DMS53 treated with DMSO at 0.1 percent for 48 hours (cell line): ENCODE measurements at regions not wholly inside any gene's neighbourhood (a gene's known extent, or its start where the extent isn't known, plus 50 kb on each side); places are given as distances from the start of the nearest gene placed in this dataset.

Experiments used
- DNase-seq: peaks from one replicate; lab custom pipeline; 2025; ENCODE audit not compliant: unreplicated experiment; lab: John Stamatoyannopoulos, UW

- peak; percentile 87 for DNase-seq
Measured at GRCh38 chr7:46229409-46229808, 308.3 kb upstream of the IGFBP3 start.

GRCh38 chr7:46226860-46227259 lies 305.8 kb upstream of the IGFBP3 start:
- DNase-seq: no peak

GRCh38 chr7:46224363-46224762 lies 303.3 kb upstream of the IGFBP3 start:
- no peak for DNase-seq

- no peak for DNase-seq
Measured at GRCh38 chr7:46220066-46220630, 299.1 kb upstream of the IGFBP3 start.

- no peak for DNase-seq
Measured at GRCh38 chr7:46218461-46219200, 297.6 kb upstream of the IGFBP3 start.

- DNase-seq: no peak
Measured at GRCh38 chr7:46215987-46216567, 295.0 kb upstream of the IGFBP3 start.

- DNase-seq: no peak
Measured at GRCh38 chr7:46214526-46214925, 293.5 kb upstream of the IGFBP3 start.

- DNase-seq: no peak
Measured at GRCh38 chr7:46213154-46213537, 292.1 kb upstream of the IGFBP3 start.

- no peak for DNase-seq
Measured at GRCh38 chr7:46212425-46213153, 291.5 kb upstream of the IGFBP3 start.

- DNase-seq: no peak
Measured at GRCh38 chr7:46210467-46210866, 289.4 kb upstream of the IGFBP3 start.

- DNase-seq: no peak
Measured at GRCh38 chr7:46209611-46210388, 288.7 kb upstream of the IGFBP3 start.

GRCh38 chr7:46208635-46209525 lies 287.8 kb upstream of the IGFBP3 start:
- no peak for DNase-seq

- no peak for DNase-seq
Measured at GRCh38 chr7:46207931-46208634, 287.0 kb upstream of the IGFBP3 start.

- no peak for DNase-seq
Measured at GRCh38 chr7:46206476-46207060, 285.5 kb upstream of the IGFBP3 start.

- no peak for DNase-seq
Measured at GRCh38 chr7:46205478-46205877, 284.4 kb upstream of the IGFBP3 start.

- DNase-seq: no peak
Measured at GRCh38 chr7:46203926-46204325, 282.9 kb upstream of the IGFBP3 start.

- DNase-seq: no peak
Measured at GRCh38 chr7:46202379-46202778, 281.3 kb upstream of the IGFBP3 start.

- DNase-seq: peak; percentile 49
Measured at GRCh38 chr7:46201961-46202360, 280.9 kb upstream of the IGFBP3 start.

- no peak for DNase-seq
Measured at GRCh38 chr7:46198701-46199100, 277.6 kb upstream of the IGFBP3 start.
